ENCODE measurements at regions not wholly inside any gene's neighbourhood (a gene's known extent, or its start where the extent isn't known, plus 50 kb on each side); places are given as distances from the start of the nearest gene placed in this dataset.

DNA sequence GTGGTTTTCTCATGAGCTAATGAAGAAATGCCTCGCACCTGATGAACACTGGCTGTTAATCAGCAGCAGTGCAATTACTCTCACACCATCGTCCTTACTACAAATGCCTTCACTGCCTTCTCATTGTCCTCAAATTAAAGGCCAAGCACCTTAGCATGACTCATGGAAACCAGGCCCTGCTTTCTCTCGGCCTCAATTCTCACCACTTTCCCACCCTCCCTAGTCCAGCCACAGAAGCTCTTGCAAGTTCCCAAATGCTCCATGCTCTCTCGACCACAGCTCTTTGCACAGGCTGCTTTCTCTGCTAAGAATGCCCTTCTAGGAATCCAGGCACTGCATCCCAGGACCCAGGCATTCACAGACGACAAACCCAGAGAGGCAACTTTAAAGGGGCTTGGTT, 94.6 kb upstream of the KLF4 start:
- TF ChIP-seq, protein P1, sequence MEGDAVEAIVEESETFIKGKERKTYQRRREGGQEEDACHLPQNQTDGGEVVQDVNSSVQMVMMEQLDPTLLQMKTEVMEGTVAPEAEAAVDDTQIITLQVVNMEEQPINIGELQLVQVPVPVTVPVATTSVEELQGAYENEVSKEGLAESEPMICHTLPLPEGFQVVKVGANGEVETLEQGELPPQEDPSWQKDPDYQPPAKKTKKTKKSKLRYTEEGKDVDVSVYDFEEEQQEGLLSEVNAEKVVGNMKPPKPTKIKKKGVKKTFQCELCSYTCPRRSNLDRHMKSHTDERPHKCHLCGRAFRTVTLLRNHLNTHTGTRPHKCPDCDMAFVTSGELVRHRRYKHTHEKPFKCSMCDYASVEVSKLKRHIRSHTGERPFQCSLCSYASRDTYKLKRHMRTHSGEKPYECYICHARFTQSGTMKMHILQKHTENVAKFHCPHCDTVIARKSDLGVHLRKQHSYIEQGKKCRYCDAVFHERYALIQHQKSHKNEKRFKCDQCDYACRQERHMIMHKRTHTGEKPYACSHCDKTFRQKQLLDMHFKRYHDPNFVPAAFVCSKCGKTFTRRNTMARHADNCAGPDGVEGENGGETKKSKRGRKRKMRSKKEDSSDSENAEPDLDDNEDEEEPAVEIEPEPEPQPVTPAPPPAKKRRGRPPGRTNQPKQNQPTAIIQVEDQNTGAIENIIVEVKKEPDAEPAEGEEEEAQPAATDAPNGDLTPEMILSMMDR (IDR thresholded peaks at IDR 0.05; ENCODE audit: low read depth, low read length): no peak
- no peak for TF ChIP-seq EZH2phosphoT487 (IDR thresholded peaks at IDR 0.05; ENCODE audit: low read depth)
